GM12801 (cell line): ENCODE measurements at regions not wholly inside any gene's neighbourhood (a gene's known extent, or its start where the extent isn't known, plus 50 kb on each side); places are given as distances from the start of the nearest gene placed in this dataset.

Experiments
- TF ChIP-seq, protein P1 (sequence below): IDR thresholded peaks from one replicate; pipeline ENCODE4 v1.5.1; 2011; ENCODE audit warnings: control low read depth; ENCODE audit not compliant: insufficient read length; ENCODE audit errors: extremely low read depth

DNA sequence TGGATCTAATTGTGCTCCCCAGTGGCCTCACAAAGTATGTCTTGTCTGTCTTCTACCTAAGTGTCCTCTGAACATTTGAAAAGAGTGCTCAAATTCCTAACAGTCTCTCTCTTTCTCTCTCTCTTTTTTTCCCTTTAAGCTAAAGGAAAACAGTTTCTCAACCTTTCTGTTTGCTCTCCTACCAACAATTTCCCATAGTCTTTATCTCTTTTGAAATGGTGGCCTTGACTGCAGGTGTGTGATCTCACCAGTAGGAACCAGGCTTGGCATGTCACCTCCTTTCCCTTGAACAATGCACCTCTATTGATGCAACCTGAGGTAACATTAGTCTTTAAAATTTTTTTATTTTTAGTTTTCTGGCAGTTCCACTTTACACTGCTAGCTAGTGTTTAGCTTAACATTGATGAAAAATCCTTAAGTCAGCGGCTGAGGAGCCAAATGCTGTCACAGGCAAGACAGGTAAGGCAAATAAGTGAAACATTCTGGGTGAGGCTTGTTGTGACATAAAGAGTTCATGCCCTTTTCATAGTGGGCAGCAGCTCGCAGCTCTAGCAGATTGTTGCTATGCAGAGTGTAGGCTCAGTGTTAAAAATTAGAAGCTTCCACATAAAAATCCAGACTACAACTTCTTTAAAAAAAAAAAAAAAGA, 273.4 kb downstream of the HAPSTR1 start:
- TF ChIP-seq, protein P1, sequence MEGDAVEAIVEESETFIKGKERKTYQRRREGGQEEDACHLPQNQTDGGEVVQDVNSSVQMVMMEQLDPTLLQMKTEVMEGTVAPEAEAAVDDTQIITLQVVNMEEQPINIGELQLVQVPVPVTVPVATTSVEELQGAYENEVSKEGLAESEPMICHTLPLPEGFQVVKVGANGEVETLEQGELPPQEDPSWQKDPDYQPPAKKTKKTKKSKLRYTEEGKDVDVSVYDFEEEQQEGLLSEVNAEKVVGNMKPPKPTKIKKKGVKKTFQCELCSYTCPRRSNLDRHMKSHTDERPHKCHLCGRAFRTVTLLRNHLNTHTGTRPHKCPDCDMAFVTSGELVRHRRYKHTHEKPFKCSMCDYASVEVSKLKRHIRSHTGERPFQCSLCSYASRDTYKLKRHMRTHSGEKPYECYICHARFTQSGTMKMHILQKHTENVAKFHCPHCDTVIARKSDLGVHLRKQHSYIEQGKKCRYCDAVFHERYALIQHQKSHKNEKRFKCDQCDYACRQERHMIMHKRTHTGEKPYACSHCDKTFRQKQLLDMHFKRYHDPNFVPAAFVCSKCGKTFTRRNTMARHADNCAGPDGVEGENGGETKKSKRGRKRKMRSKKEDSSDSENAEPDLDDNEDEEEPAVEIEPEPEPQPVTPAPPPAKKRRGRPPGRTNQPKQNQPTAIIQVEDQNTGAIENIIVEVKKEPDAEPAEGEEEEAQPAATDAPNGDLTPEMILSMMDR, result no peak

DNA sequence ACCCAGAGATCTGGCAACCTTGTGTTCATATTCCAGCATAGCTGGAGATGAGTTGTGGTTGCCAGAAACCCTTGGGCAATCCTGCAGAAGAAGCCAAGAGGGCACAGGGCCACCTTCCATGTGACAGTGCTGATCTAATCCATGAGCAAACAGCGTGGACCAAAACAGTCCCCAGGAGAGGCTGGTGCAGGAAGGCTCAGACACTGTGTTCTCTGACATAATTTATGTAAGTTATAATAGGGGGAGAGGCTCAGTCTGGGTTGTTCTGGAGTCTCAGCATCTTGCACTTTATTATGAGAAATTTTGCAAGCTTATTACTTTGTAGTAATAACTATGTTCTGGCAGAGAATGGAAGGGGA, 273.9 kb downstream of the HAPSTR1 start:
- TF ChIP-seq, protein P1, result no peak

DNA sequence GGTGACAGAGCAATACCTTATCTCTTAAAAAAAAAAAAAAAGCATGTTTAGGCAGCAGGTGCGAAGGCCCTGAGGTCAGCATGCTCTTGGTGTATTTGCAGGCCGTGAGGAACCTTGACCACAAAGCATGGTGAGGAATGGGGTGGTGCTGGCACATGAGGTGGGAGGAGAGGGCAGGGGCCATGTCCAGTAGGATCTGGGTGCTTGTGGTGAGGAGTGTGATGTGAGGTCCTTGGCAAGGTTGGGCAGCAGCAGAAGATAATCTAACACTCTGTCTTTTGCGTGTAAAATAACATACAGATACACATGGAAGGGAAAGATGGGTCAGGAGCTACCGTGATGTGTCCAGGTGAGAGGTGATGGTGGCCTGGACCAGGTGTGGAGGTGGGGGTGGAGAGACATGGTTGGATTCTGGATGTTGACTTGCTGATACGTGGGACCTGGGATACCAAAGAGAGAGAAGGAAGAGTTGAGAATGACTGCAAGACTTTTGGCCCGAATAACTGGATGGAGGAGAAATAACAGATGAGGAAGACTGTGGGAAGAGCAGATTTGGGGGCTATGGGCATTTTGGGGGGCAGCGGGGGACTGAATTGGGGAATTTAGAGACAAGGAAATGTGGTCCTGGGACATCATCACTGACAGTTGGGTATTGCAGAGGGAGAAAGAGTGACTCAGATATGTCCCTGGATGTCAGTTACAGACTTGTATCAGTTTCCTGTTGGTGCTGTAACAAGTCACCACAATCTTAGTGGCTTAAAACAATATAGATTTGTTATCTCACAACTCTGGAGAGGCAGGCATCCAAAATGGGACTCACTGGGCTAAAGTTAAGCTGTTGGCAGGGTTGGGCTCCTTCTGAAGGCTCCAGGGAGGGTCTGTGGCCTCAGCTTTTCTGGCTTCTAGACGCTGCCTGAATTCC, 274.9 kb downstream of the HAPSTR1 start:
- TF ChIP-seq, protein P1, result no peak

DNA sequence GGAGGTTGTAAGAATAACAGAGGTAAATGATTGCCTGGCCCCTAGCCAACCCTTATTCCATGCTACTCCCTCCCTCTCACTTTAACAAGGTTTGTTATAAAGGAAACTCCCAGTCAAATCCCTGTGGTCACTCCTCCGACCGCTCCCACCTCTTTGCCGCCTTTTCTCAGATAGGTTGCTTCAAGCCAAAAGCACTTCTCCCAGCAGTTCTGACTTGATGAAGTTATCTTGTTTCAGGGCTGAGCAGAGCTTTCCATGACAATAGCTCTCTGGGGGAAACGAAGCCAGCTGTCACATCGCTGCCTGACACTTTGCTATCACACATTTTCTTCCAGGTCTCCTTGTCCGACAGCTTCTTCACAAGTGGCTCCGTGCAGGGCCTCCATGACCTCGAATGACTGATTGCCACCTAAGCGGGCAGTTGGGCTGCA, 278.6 kb downstream of the HAPSTR1 start:
- TF ChIP-seq, protein P1, result no peak

DNA sequence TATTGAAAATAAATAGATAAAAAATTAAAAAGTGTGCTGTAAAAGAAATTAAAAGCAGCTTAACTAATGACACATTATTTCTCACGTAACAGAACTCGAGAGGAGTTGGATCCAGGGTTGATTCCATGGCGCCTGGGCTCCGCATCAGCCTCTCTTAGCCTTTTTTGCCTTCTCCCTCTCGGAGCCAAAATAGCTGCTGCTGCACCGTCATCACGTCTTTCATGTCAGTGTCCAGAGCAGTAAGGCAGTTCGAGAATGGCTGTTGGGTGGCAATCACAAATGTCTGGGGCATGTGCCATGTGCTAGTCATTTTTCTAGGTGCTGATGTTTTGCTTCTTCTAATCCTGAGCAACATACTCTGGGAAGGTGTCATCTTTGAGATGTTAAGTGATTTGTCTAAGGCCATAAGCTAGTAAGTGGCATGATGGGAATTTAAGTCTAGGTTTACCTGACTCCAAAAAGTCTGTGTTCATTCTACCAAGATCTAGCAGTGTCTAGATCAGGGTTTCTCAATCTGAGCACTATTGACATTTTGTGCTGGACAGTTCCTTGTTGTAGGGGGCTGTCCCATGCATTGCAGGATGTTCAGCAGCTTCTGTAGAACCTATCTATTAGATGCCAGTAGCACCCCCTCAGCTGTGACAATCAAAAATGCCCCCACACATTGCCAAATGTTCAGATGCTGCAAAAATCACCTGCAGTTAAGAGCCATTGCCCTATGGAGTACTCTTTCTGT, 280.4 kb downstream of the HAPSTR1 start:
- TF ChIP-seq, protein P1, result no peak

DNA sequence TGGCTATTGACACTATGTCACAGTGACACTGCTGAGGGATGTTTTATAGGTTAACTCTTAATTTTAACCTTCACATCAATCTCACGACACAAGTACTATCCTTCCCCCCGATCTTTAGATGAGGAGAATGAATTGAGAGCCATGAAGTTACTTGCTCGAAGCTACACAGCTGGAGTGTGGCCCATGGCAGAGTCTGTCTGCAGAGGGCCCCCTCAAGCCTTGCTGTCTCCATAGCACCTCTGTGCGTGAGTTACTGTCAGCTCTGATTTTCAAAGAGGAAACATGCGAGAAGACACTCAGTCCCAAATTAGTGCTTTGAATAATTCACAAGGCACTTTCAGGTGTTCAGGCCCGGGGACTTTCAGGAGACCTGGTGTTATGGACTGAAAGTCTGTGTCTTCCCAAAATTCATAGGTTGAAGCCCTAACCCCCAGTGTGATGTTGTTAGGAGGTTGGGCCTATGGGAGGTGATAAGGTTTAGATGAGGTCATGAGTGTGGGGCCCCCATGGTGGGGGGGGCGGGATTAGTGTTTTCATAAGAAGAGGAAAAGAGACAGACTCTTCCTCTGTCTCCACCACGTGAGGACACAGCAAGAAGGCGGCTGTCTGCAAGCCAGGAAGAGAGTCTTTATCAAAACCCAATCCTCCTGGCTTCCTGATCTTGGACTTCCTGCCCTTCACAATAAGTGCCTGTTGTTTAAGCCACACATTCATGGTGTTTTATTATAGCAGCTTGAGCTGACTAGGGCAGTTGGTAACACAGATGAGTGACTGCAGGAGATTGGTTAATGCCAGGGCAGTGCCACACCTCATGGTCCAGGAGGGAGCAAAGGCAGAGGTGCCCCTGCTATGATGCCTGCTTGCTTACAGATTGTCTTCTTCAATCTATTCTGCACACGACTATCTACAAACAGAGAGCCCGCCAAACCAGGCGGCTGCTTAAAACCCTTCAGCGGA, 281.8 kb downstream of the HAPSTR1 start:
- TF ChIP-seq, protein P1, result no peak
